ENCODE measurements at regions not wholly inside any gene's neighbourhood (a gene's known extent, or its start where the extent isn't known, plus 50 kb on each side); places are given as distances from the start of the nearest gene placed in this dataset.

GRCh38 chr2:176560296-176560695, 291.1 kb downstream of the MTX2 start:
- no TSS peak for BruUV-seq (replicated peaks)
- TF ChIP-seq CTCF (conservative IDR thresholded peaks at IDR 0.05; ENCODE audit: low read depth, low read length) (no peak), EZH2 (IDR thresholded peaks at IDR 0.05; ENCODE audit: borderline replicate concordance, low read depth, low read length, poor library complexity, severe bottlenecking) (no peak)
- no peak for DNase-seq (ENCODE audit: low spot score)
- Histone ChIP-seq H3K27ac (ENCODE audit: low read depth, low read length, poor library complexity, severe bottlenecking) (no peak overlapping the region), H3K36me3 (ENCODE audit: insufficient read depth, low read length, poor library complexity, severe bottlenecking) (no peaks in the 10 kb centered on the region), H3K9me3 (ENCODE audit: low read depth, low read length, poor library complexity, severe bottlenecking) (no peaks in the 10 kb centered on the region), H3K4me3 (ENCODE audit: low read depth, low read length, poor library complexity, severe bottlenecking) (no peak overlapping the region), H3K27me3 (replicated peaks; ENCODE audit: insufficient read depth, low read depth, low read length, poor library complexity) (no peaks in the 10 kb centered on the region), H3K4me1 (ENCODE audit: insufficient read depth, low read length, poor library complexity, severe bottlenecking) (peaks cover 24% of the 10 kb centered on the region)
- intact Hi-C loops (cut with micrococcal nuclease; ENCODE audit: unreplicated experiment), result no loop called here
- ChIA-PET POLR2A (ENCODE audit: low non-redundant PET) (no interaction called here), CTCF (no interaction called here)

DNA sequence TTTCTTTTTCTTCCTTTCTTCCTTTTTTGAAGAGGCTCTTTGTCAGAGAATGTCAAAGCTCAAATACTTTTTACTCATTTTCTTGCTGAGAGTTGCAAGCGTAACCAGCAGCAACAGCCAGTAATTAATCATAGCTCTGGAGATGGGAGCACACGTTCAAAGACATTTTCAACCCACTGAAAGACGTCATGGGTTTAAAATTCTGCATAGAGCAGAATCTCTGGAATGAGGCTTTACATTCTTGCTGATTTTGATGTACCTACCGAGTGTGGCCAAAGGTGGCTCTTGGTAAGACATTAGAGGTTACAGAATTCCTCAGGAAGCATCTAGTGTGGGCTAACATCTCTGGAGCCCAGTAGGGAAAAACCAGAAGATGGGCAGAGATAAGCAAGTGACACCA, 292.5 kb downstream of the MTX2 start:
- Histone ChIP-seq H3K27me3 (replicated peaks; ENCODE audit: insufficient read depth, low read depth, low read length, poor library complexity) (no peaks in the 10 kb centered on the region), H3K9me3 (ENCODE audit: low read depth, low read length, poor library complexity, severe bottlenecking) (no peaks in the 10 kb centered on the region), H3K27ac (ENCODE audit: low read depth, low read length, poor library complexity, severe bottlenecking) (no peak overlapping the region), H3K4me3 (ENCODE audit: low read depth, low read length, poor library complexity, severe bottlenecking) (no peak overlapping the region), H3K4me1 (ENCODE audit: insufficient read depth, low read length, poor library complexity, severe bottlenecking) (peaks cover 27% of the 10 kb centered on the region), H3K36me3 (ENCODE audit: insufficient read depth, low read length, poor library complexity, severe bottlenecking) (no peaks in the 10 kb centered on the region)
- POLR2A ChIA-PET (ENCODE audit: low non-redundant PET), result no interaction called here
- BruUV-seq (replicated peaks), result no TSS peak
- intact Hi-C loops (cut with micrococcal nuclease; ENCODE audit: unreplicated experiment), result no loop called here
- CTCF ChIA-PET, result no interaction called here
- no peak for DNase-seq (ENCODE audit: low spot score)
- TF ChIP-seq EZH2 (IDR thresholded peaks at IDR 0.05; ENCODE audit: borderline replicate concordance, low read depth, low read length, poor library complexity, severe bottlenecking), result no peak
- no peak for TF ChIP-seq CTCF (conservative IDR thresholded peaks at IDR 0.05; ENCODE audit: low read depth, low read length)

DNA sequence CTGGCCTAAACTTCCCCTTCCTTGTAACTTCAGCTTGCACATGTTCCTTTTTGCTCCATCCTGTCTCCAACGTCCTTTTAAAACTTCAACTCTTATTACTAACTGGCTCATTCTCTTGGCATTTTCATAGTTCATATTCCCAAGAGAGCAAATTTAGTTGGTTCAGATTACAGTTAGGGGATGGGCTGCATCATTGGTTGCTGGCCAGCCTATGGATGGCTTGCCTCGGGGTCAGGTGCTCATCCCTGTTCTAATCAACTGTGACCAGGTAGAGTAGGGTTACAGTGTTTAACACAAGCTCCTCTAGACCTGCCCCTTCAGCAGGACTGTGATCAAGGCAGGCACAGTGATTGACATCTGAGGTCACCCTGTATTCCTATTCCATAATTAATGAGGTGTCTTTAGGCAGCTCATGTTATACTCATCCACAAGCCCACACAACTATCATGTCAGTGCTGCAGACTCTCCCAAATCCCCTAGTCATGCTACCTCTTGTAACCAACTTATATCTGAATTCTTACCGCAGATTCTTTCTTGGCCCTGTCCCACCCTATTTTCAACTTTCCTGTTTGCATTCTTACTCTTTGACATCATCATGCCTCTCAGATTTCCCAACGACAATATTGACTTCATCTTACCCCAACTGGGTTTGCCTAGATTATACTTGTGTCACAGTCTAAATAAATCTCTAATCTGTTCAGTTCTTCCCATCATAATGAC, 293.3 kb downstream of the MTX2 start:
- Histone ChIP-seq H3K36me3 (ENCODE audit: insufficient read depth, low read length, poor library complexity, severe bottlenecking) (no peaks in the 10 kb centered on the region), H3K27me3 (replicated peaks; ENCODE audit: insufficient read depth, low read depth, low read length, poor library complexity) (no peaks in the 10 kb centered on the region), H3K4me3 (ENCODE audit: low read depth, low read length, poor library complexity, severe bottlenecking) (no peak overlapping the region), H3K27ac (ENCODE audit: low read depth, low read length, poor library complexity, severe bottlenecking) (no peak overlapping the region), H3K4me1 (ENCODE audit: insufficient read depth, low read length, poor library complexity, severe bottlenecking) (peaks cover 27% of the 10 kb centered on the region), H3K9me3 (ENCODE audit: low read depth, low read length, poor library complexity, severe bottlenecking) (no peaks in the 10 kb centered on the region)
- intact Hi-C loops (cut with micrococcal nuclease; ENCODE audit: unreplicated experiment), result no loop called here
- TF ChIP-seq CTCF (conservative IDR thresholded peaks at IDR 0.05; ENCODE audit: low read depth, low read length) (no peak), EZH2 (IDR thresholded peaks at IDR 0.05; ENCODE audit: borderline replicate concordance, low read depth, low read length, poor library complexity, severe bottlenecking) (no peak)
- ChIA-PET POLR2A (ENCODE audit: low non-redundant PET) (no interaction called here), CTCF (interaction anchor here (1.7 kb wide), 1 partner anchor 8 kb away, joined by 6 read pairs; no protein-coding TSS in a partner anchor)
- DNase-seq (ENCODE audit: low spot score), result peak; percentile 53
- no TSS peak for BruUV-seq (replicated peaks)
